ENCODE measurements at regions not wholly inside any gene's neighbourhood (a gene's known extent, or its start where the extent isn't known, plus 50 kb on each side); places are given as distances from the start of the nearest gene placed in this dataset.

GRCh38 chr11:70547386-70547785 is 149.1 kb downstream of the CTTN start:
- TF ChIP-seq, protein P1, sequence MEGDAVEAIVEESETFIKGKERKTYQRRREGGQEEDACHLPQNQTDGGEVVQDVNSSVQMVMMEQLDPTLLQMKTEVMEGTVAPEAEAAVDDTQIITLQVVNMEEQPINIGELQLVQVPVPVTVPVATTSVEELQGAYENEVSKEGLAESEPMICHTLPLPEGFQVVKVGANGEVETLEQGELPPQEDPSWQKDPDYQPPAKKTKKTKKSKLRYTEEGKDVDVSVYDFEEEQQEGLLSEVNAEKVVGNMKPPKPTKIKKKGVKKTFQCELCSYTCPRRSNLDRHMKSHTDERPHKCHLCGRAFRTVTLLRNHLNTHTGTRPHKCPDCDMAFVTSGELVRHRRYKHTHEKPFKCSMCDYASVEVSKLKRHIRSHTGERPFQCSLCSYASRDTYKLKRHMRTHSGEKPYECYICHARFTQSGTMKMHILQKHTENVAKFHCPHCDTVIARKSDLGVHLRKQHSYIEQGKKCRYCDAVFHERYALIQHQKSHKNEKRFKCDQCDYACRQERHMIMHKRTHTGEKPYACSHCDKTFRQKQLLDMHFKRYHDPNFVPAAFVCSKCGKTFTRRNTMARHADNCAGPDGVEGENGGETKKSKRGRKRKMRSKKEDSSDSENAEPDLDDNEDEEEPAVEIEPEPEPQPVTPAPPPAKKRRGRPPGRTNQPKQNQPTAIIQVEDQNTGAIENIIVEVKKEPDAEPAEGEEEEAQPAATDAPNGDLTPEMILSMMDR (IDR thresholded peaks at IDR 0.05) = no peak
- TF ChIP-seq POLR2A (IDR thresholded peaks at IDR 0.05) = no peak
